Kidney epithelial cell (primary cell): ENCODE measurements at regions not wholly inside any gene's neighbourhood (a gene's known extent, or its start where the extent isn't known, plus 50 kb on each side); places are given as distances from the start of the nearest gene placed in this dataset.

ENCODE experiments used
- DNase-seq: peaks from one replicate; pipeline ENCODE4 v3.0.0-alpha.2; 2010; ENCODE audit warnings: low read depth
- H3K27me3 ChIP-seq: 2 replicates; pipeline ENCODE4 v1.6.0; 2011; ENCODE audit warnings: low read length; ENCODE audit not compliant: control insufficient read depth, insufficient read depth
- H3K36me3 ChIP-seq: 2 replicates; pipeline ENCODE4 v1.5.1; 2011; ENCODE audit warnings: low read length; ENCODE audit not compliant: control insufficient read depth, insufficient read depth
- H3K4me3 ChIP-seq: 2 replicates; pipeline ENCODE4 v1.5.1; 2011; ENCODE audit warnings: low read depth, mild to moderate bottlenecking, control low read depth, low read length
- TF ChIP-seq, protein P1 (sequence below): IDR thresholded peaks from 2 replicates; pipeline ENCODE4 v1.5.1; 2011; ENCODE audit warnings: mild to moderate bottlenecking, moderate library complexity, low read length, control low read depth, inconsistent platforms; ENCODE audit not compliant: insufficient read depth, poor library complexity, severe bottlenecking

DNA sequence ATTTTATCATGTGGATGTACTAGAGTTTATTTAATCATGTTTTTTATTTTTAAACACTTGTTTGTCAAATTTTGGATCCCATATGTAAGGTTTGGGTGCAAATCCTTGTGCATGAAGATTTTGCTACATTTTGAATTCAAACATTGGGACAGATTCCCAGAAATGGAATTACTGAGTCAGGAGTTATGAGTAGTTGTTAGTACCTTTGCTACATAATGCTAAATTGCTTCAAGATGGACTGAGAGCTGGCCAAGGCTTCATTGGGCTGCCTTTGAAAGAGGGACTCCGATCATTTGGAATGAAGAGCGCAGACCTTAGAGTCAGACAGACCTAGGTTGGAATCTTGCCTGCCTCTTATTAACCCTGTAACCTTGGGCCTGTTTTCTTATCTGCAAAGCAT lies 154.9 kb upstream of the PWP1 start:
- Histone ChIP-seq H3K36me3 (no peaks in the 10 kb centered on the region), H3K27me3 (no peaks in the 10 kb centered on the region), H3K4me3 (no peak overlapping the region)
- DNase-seq = no peak
- TF ChIP-seq, protein P1, sequence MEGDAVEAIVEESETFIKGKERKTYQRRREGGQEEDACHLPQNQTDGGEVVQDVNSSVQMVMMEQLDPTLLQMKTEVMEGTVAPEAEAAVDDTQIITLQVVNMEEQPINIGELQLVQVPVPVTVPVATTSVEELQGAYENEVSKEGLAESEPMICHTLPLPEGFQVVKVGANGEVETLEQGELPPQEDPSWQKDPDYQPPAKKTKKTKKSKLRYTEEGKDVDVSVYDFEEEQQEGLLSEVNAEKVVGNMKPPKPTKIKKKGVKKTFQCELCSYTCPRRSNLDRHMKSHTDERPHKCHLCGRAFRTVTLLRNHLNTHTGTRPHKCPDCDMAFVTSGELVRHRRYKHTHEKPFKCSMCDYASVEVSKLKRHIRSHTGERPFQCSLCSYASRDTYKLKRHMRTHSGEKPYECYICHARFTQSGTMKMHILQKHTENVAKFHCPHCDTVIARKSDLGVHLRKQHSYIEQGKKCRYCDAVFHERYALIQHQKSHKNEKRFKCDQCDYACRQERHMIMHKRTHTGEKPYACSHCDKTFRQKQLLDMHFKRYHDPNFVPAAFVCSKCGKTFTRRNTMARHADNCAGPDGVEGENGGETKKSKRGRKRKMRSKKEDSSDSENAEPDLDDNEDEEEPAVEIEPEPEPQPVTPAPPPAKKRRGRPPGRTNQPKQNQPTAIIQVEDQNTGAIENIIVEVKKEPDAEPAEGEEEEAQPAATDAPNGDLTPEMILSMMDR = no peak

DNA sequence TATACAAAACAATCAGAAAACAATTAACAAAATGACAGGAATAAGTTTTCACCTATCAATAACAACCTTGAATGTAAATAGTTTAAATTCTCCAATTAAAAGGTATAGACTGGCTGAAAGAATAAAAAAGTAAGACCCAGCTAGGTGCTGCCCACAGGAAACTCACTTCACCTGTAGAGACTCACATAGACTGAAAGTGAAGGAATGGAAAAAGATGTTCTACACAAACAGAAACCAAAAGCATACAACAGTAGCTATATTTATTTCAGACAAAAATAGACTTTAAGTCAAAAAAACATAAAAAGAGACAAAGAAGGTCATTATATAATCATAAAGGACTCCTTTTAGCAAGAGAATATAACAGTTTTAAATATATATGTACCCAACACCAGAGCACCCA lies 152.4 kb upstream of the PWP1 start:
- Histone ChIP-seq H3K27me3 (no peaks in the 10 kb centered on the region), H3K36me3 (no peaks in the 10 kb centered on the region)
- TF ChIP-seq, protein P1 = no peak

DNA sequence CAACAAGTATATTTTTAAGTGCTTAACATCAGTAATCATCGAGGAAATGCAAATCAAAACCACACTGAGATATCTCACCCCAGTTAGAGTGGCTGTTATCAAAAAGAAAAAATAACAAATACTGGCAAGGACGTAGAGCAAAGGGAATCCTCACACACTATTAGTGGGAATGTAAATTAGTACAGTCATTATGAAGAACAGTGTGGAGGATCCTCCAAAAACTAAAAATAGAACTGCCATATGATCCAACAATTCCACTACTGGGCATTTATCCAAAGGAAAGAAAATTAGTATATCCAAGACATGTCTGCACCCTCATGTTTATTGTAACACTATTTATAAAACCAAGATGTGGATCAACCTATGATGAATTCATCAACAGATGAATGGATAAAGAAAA lies 149.0 kb upstream of the PWP1 start:
- H3K36me3 ChIP-seq = no peaks in the 10 kb centered on the region
- no peaks in the 10 kb centered on the region for H3K27me3 ChIP-seq
- TF ChIP-seq, protein P1 = no peak
- DNase-seq = no peak
- H3K4me3 ChIP-seq = no peak overlapping the region

More for the DNA sequence above, 152.4 kb upstream of the PWP1 start:
- H3K4me3 ChIP-seq = no peak overlapping the region
- DNase-seq = no peak

DNA sequence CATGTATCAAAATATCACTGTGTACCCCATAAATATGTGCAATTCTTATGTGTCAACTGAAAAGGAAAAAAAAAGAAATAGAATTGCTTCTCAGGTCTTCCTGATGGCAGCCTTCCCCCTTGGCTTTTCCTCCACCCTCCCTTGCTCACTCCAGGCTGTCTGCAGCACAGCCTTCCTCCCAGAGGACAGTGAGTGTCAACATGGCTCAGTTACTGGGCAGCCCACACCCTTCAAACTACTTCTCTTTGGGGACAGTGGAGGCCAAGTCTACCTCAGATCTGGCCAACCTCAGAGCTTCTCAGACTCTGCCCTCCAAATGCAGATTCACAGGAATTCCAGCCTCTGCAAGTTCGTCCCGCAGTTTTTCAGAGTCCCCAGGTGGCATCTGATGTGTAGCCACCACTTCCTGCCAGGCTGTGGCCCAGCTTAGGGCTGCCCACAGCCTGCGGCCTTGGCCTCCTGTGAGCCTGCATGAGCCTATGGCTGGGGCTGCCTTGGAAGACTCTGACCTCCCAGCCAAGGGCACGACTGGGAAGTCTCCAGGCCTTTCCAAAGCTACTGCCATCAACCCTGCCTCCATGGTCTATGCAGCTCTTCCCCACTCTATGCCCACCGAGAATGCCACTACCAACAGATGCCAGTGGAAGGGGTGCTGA lies 148.0 kb upstream of the PWP1 start:
- Histone ChIP-seq H3K36me3 (no peaks in the 10 kb centered on the region), H3K27me3 (no peaks in the 10 kb centered on the region), H3K4me3 (no peak overlapping the region)
- TF ChIP-seq, protein P1 = no peak
- no peak for DNase-seq

DNA sequence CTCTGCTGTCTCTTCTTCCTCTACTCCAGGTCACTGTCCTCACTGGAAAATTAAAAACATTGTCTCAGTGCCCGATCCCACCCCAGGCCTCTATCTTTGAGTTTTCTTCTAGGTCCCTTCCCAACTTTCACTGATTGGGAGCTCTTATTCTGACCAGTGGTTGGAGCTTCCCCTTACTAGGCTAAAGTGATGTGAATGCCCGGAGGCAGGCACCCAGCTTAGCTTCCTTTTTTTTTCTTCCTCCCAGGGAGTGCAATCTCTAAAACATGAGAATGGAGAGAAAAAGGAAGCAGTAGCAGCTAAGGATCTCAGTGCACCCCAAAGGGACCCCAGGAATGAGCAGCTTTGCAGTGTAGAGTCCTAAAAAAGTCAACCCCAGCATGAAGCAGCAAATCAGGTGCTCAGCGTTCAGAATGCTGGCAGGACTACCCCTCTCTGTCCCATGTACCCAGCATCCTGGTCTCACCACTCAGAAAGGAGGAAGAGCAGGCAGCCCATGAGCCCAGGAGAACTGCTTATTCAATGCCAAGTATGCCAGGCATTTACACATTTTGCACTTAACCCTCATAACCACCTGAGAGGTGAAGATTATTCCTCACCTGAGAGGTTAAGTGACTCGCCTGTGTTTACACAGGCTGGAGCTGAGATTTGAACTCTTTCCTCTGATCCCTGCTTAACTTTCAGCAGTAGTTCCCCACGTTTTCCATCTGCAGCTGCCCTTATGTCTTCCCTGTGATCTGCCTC lies 146.2 kb upstream of the PWP1 start:
- TF ChIP-seq, protein P1 = no peak
- no peak for DNase-seq
- Histone ChIP-seq H3K36me3 (no peaks in the 10 kb centered on the region), H3K27me3 (no peaks in the 10 kb centered on the region), H3K4me3 (no peak overlapping the region)
